WI38 (cell line): ENCODE measurements at regions not wholly inside any gene's neighbourhood (a gene's known extent, or its start where the extent isn't known, plus 50 kb on each side); places are given as distances from the start of the nearest gene placed in this dataset.

Experiments used
- H3K4me3 ChIP-seq: 2 replicates; pipeline ENCODE4 v1.5.1; 2011; ENCODE audit warnings: low read depth, mild to moderate bottlenecking, control low read depth, low read length
- CTCF ChIP-seq: IDR thresholded peaks from 2 replicates; pipeline ENCODE4 v1.5.1; 2012; ENCODE audit warnings: low read depth, mild to moderate bottlenecking, control low read depth, low read length

- TF ChIP-seq CTCF = no peak
These were observed 63.7 kb upstream of the IFNG-AS1 start for GRCh38 chr12:67925552-67925951.

GRCh38 chr12:67926063-67926462 is 63.2 kb upstream of the IFNG-AS1 start:
- no peak for TF ChIP-seq CTCF
- no peak overlapping the region for H3K4me3 ChIP-seq

More at GRCh38 chr12:67925552-67925951, 63.7 kb upstream of the IFNG-AS1 start:
- no peak overlapping the region for H3K4me3 ChIP-seq

- TF ChIP-seq CTCF = no peak
- no peak overlapping the region for H3K4me3 ChIP-seq
These were observed 61.9 kb upstream of the IFNG-AS1 start for GRCh38 chr12:67927324-67927723.

GRCh38 chr12:67927815-67928214 is 61.4 kb upstream of the IFNG-AS1 start:
- no peak overlapping the region for H3K4me3 ChIP-seq
- TF ChIP-seq CTCF = no peak

GRCh38 chr12:67928621-67929383 is 60.4 kb upstream of the IFNG-AS1 start:
- TF ChIP-seq CTCF = no peak
- H3K4me3 ChIP-seq = no peak overlapping the region

- no peak for TF ChIP-seq CTCF
- no peak overlapping the region for H3K4me3 ChIP-seq
These were observed 59.9 kb upstream of the IFNG-AS1 start for GRCh38 chr12:67929384-67929772.

- no peak for TF ChIP-seq CTCF
These were observed 51.4 kb upstream of the IFNG-AS1 start for GRCh38 chr12:67937822-67938221.

More at GRCh38 chr12:67937822-67938221, 51.4 kb upstream of the IFNG-AS1 start:
- no peak overlapping the region for H3K4me3 ChIP-seq
